GM12892 (cell line): ENCODE measurements at regions not wholly inside any gene's neighbourhood (a gene's known extent, or its start where the extent isn't known, plus 50 kb on each side); places are given as distances from the start of the nearest gene placed in this dataset.

Experiments used
- DNase-seq: peaks from one replicate; pipeline ENCODE4 v3.0.0; 2011; ENCODE audit not compliant: insufficient read length
- FAIRE-seq: peaks from 2 replicates; lab custom pipeline; 2011; peaks lifted over from hg19 to GRCh38; lab: Jason Lieb, UNC
- POLR2A ChIP-seq: IDR thresholded peaks from 2 replicates; pipeline ENCODE4 v1.6.1; 2011; ENCODE audit warnings: low read depth, low read length, control low read depth
- POLR2AphosphoS5 ChIP-seq: IDR thresholded peaks from 2 replicates; pipeline ENCODE4 v1.6.1; 2011; ENCODE audit warnings: low read depth, low read length, control low read depth
- TAF1 ChIP-seq: IDR thresholded peaks from 2 replicates; pipeline ENCODE4 v1.6.1; 2011; ENCODE audit warnings: low read depth, mild to moderate bottlenecking, control low read depth, low read length, borderline replicate concordance

- no peak for FAIRE-seq
- no peak for DNase-seq
- TF ChIP-seq POLR2A (no peak), TAF1 (no peak), POLR2AphosphoS5 (no peak)
Observed at GRCh38 chr13:28568286-28568685, 73.4 kb upstream of the FLT1 start.

GRCh38 chr13:28566891-28567290, 72.0 kb upstream of the FLT1 start:
- FAIRE-seq: no peak
- TF ChIP-seq POLR2AphosphoS5 (no peak), POLR2A (no peak), TAF1 (no peak)
- DNase-seq: no peak

GRCh38 chr13:28566283-28566682, 71.4 kb upstream of the FLT1 start:
- TF ChIP-seq TAF1 (no peak), POLR2AphosphoS5 (no peak), POLR2A (no peak)
- FAIRE-seq: no peak
- DNase-seq: no peak

GRCh38 chr13:28564030-28564429, 69.1 kb upstream of the FLT1 start:
- DNase-seq (no peak), FAIRE-seq (no peak)
- TF ChIP-seq TAF1 (no peak), POLR2A (no peak), POLR2AphosphoS5 (no peak)

GRCh38 chr13:28563609-28564008, 68.7 kb upstream of the FLT1 start:
- no peak for FAIRE-seq
- TF ChIP-seq TAF1 (no peak), POLR2AphosphoS5 (no peak)
- no peak for DNase-seq

GRCh38 chr13:28560612-28561011, 65.7 kb upstream of the FLT1 start:
- FAIRE-seq (no peak), DNase-seq (no peak)
- no peak for TF ChIP-seq POLR2AphosphoS5
- no peak for TF ChIP-seq POLR2A
- no peak for TF ChIP-seq TAF1

- no peak for TF ChIP-seq TAF1
- no peak for TF ChIP-seq POLR2A
- no peak for TF ChIP-seq POLR2AphosphoS5
- no peak for FAIRE-seq
- no peak for DNase-seq
Observed at GRCh38 chr13:28559636-28560259, 64.8 kb upstream of the FLT1 start.

- no peak for FAIRE-seq
- TF ChIP-seq POLR2AphosphoS5: no peak
- no peak for TF ChIP-seq TAF1
- TF ChIP-seq POLR2A: no peak
- DNase-seq: no peak
Observed at GRCh38 chr13:28558567-28558966, 63.6 kb upstream of the FLT1 start.

GRCh38 chr13:28557725-28558520, 63.0 kb upstream of the FLT1 start:
- no peak for DNase-seq
- no peak for FAIRE-seq
- no peak for TF ChIP-seq TAF1
- no peak for TF ChIP-seq POLR2AphosphoS5
- TF ChIP-seq POLR2A: no peak

- DNase-seq (no peak), FAIRE-seq (no peak)
- no peak for TF ChIP-seq TAF1
- TF ChIP-seq POLR2AphosphoS5: no peak
- no peak for TF ChIP-seq POLR2A
Observed at GRCh38 chr13:28555096-28555495, 60.2 kb upstream of the FLT1 start.

GRCh38 chr13:28553971-28554370, 59.0 kb upstream of the FLT1 start:
- no peak for TF ChIP-seq TAF1
- DNase-seq (no peak), FAIRE-seq (peak; percentile 24)

- TF ChIP-seq POLR2A: no peak
- TF ChIP-seq TAF1: no peak
- no peak for TF ChIP-seq POLR2AphosphoS5
- no peak for FAIRE-seq
- no peak for DNase-seq
Observed at GRCh38 chr13:28552288-28552687, 57.4 kb upstream of the FLT1 start.
